ENCODE measurements at regions not wholly inside any gene's neighbourhood (a gene's known extent, or its start where the extent isn't known, plus 50 kb on each side); places are given as distances from the start of the nearest gene placed in this dataset.

DNA sequence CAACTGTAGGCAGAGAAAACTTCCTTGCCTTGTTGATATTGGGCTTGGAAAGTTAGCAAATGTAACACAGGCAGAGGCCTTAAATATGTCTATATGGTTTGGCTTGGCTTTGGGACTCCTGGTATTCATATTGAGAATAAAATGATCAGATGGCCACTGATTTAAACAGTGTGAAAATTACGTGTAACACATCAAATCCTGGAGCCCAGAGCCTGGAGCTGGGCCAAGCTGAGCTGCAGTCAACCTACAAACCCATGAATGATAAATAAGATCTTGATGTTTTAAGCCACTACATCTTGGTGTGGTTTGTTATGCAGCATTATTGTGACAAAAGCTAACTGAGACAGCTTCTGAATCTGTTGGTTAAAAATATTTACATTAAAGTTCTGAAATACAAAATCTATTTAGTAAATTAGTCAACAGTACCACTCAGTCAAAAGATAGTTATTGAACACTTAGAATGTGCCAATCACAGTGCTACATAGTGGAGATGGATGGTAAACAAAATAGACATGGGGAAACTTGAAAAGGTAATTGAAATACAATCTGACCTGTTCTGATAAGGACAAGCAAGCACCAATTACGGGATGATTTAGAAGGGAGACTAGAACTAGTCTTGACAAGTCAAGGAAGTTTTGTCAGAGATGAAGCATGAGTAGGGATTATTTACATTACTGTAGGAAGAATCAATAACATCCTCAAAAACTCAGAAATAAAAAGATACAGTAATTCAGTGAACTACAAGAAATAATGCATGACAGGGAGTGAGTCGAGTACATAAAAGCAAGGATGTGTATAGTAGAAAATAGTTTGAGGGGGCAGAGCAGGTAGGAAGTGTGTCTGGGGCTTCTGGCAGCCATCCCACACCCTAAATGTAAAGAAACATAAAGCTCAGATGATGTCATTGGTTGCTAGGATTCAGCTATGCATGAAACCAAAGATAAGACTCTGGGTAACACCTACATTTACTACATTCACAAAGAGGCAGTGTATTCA, 157.7 kb downstream of the HNMT start:
- TF ChIP-seq CTCF (IDR thresholded peaks at IDR 0.05; ENCODE audit: borderline replicate concordance, insufficient read depth, low read depth, low read length) = no peak
- no peak overlapping the region for H3K4me3 ChIP-seq (ENCODE audit: low read depth, low read length)

DNA sequence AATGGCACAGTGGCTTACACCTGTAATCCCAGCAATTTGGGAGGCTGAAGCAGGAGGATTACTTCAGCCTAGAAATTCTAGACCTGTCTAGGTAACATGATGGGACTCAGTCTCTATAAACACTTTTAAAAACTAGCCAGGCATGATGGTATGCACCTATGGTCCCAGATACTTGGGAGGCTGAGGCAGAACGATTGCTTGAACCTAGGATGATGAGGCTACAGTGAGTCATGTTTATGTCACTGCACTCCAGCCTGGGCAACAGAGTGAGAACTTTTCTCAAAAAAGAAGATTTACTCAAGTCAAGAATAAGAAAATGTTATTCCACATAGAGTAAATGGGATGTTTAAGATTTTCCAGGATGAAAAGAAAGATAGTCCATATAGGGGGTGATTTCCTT, 158.6 kb downstream of the HNMT start:
- no peak overlapping the region for H3K4me3 ChIP-seq (ENCODE audit: low read depth, low read length)
- TF ChIP-seq CTCF (IDR thresholded peaks at IDR 0.05; ENCODE audit: borderline replicate concordance, insufficient read depth, low read depth, low read length) = no peak

DNA sequence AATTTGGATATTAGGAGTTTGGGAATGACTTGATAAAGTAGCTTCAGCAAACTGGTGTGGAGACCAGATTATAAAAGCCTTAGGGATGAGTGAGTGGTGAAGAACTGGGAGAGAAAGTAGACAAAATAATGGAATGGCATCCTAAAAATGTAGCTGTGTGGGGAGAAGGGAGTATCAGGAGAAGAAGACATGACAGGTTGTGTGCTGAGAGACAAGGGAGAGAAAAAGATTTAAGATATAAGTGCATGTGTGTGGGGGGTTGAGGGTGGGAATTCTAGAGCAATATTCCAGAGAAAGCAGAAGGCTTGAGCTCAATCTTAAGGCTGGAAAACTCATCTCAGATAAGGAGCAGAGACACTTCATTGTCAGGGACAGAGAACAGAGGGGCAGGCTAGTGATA, 159.5 kb downstream of the HNMT start:
- no peak for TF ChIP-seq CTCF (IDR thresholded peaks at IDR 0.05; ENCODE audit: borderline replicate concordance, insufficient read depth, low read depth, low read length)

DNA sequence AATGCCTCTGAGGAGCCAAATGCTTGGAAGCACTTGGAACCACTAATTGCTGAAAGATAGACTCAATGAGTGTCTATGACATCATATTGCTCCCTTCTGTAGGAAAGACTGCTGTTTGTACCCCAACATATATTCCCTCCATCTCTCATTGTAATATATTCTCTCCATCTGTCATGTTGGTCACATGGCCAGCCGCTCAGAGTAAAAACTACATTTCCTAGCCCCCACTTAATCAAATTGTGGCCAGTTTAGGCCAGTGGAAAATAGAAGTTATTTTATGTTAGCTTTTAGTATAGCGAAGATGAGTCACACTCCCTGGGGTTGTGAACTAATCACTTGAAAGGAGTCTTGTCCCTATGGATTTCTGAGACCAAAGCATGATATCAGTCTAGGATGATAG, 160.2 kb downstream of the HNMT start:
- no peak for TF ChIP-seq CTCF (IDR thresholded peaks at IDR 0.05; ENCODE audit: borderline replicate concordance, insufficient read depth, low read depth, low read length)
- no peak overlapping the region for H3K4me3 ChIP-seq (ENCODE audit: low read depth, low read length)

More for the DNA sequence above, 159.5 kb downstream of the HNMT start:
- no peak overlapping the region for H3K4me3 ChIP-seq (ENCODE audit: low read depth, low read length)

DNA sequence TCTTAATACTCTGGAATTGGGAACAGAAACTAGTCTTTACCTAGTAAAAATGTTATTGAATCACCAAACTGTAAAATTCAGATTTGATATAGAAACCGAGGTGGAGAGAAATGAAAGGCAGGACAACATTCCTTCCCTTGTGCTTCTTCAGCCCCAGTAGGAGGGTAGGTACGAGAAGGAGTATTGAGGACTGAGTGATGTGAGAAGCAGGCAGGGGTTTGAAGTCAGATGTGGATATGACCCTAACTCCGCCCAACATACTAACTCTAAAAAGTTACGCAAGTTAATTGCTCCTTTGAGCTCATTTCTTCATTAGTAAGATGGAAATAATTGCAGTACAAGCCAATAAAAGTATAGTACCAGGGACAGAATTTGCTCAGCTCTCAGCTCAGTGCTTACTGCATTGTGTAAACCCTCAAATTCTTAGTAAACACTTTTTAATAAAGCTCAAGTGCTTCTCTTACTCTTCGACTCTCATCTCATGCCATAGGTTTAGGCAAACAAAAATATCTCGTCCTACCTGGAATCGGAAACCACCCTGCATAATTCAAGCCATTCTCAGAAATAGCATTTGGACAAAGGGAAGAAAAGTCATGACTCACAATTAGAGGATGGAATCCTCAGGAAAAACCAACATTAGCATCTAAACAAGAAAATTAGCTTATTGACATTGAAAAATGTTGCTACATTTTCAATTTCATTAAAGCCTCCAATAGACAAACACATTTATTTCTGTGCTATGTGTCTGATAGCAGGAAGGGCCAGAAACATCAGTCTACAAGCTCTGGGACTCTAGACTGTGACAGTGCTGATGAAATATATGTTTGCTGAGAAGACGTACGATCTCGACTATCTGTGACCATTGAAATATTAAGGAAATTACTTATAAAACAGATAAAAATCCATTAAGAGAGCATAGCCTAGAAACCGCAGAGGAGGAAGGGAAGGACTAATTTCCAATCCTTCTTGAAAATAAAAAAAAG, 161.3 kb downstream of the HNMT start:
- no peak overlapping the region for H3K4me3 ChIP-seq (ENCODE audit: low read depth, low read length)
- TF ChIP-seq CTCF (IDR thresholded peaks at IDR 0.05; ENCODE audit: borderline replicate concordance, insufficient read depth, low read depth, low read length) = no peak

DNA sequence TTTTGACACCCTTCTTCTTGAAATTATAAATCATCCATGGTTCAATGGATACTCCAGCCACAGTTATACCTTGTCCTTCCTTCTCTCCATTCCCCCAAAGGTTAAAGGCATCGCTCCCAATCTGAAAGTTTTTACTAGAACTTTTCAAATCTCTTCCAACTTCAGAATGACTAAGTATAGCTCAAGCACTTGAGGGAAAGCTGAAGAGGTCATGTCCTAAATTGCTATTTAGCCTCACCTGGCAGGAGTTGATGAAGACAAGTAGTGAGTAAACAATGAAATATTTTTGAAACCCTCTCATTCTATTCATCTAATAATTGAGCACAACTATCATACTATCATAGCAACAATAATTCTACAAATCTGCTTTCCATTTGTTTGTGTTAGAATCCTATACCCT, 167.8 kb downstream of the HNMT start:
- H3K4me3 ChIP-seq (ENCODE audit: low read depth, low read length) = no peak overlapping the region
- no peak for TF ChIP-seq CTCF (IDR thresholded peaks at IDR 0.05; ENCODE audit: borderline replicate concordance, insufficient read depth, low read depth, low read length)

Measured in GM12875 (cell line).